ENCODE measurements at regions not wholly inside any gene's neighbourhood (a gene's known extent, or its start where the extent isn't known, plus 50 kb on each side); places are given as distances from the start of the nearest gene placed in this dataset.
A peak's percentile ranks its signal among the peaks of the same experiment; 100 is the strongest.

GRCh38 chr3:76410762-76411281 is 625.5 kb upstream of the ZNF717 start:
- in situ Hi-C loops (cut with HindIII; ENCODE audit: low sequenced_read_pairs), result no loop called here
- H3K4me3 ChIP-seq (ENCODE audit: low read depth, low read length), result no peak overlapping the region
- TF ChIP-seq CTCF (IDR thresholded peaks at IDR 0.05; ENCODE audit: low read depth, low read length), result no peak
- DNase-seq (ENCODE audit: low read depth, low spot score), result no peak

GRCh38 chr3:76415384-76415783 is 624.5 kb upstream of the ROBO2 start:
- no peak for DNase-seq (ENCODE audit: low read depth, low spot score)
- no peak for TF ChIP-seq CTCF (IDR thresholded peaks at IDR 0.05; ENCODE audit: low read depth, low read length)
- in situ Hi-C loops (cut with HindIII; ENCODE audit: low sequenced_read_pairs), result no loop called here
- H3K4me3 ChIP-seq (ENCODE audit: low read depth, low read length), result no peak overlapping the region

GRCh38 chr3:76429581-76430177 is 610.2 kb upstream of the ROBO2 start:
- in situ Hi-C loops (cut with HindIII; ENCODE audit: low sequenced_read_pairs), result no loop called here
- DNase-seq (ENCODE audit: low read depth, low spot score), result no peak

GRCh38 chr3:76432396-76432795 is 607.5 kb upstream of the ROBO2 start:
- no peak for TF ChIP-seq CTCF (IDR thresholded peaks at IDR 0.05; ENCODE audit: low read depth, low read length)
- no peak for DNase-seq (ENCODE audit: low read depth, low spot score)
- in situ Hi-C loops (cut with HindIII; ENCODE audit: low sequenced_read_pairs), result no loop called here
- H3K4me3 ChIP-seq (ENCODE audit: low read depth, low read length), result no peak overlapping the region

More at GRCh38 chr3:76429581-76430177, 610.2 kb upstream of the ROBO2 start:
- no peak overlapping the region for H3K4me3 ChIP-seq (ENCODE audit: low read depth, low read length)
- TF ChIP-seq CTCF (IDR thresholded peaks at IDR 0.05; ENCODE audit: low read depth, low read length), result no peak

GRCh38 chr3:76436894-76437293 is 603.0 kb upstream of the ROBO2 start:
- no peak overlapping the region for H3K4me3 ChIP-seq (ENCODE audit: low read depth, low read length)
- no peak for TF ChIP-seq CTCF (IDR thresholded peaks at IDR 0.05; ENCODE audit: low read depth, low read length)
- in situ Hi-C loops (cut with HindIII; ENCODE audit: low sequenced_read_pairs), result no loop called here
- peak; percentile 29 for DNase-seq (ENCODE audit: low read depth, low spot score)

GRCh38 chr3:76438971-76439370 is 600.9 kb upstream of the ROBO2 start:
- H3K4me3 ChIP-seq (ENCODE audit: low read depth, low read length), result no peak overlapping the region
- TF ChIP-seq CTCF (IDR thresholded peaks at IDR 0.05; ENCODE audit: low read depth, low read length), result no peak
- DNase-seq (ENCODE audit: low read depth, low spot score), result peak; percentile 24
- in situ Hi-C loops (cut with HindIII; ENCODE audit: low sequenced_read_pairs), result no loop called here
